Activated CD4-positive, alpha-beta T cell treated with anti-CD3 and anti-CD28 coated beads for 1 hour (primary cell): ENCODE measurements at regions not wholly inside any gene's neighbourhood (a gene's known extent, or its start where the extent isn't known, plus 50 kb on each side); places are given as distances from the start of the nearest gene placed in this dataset.
"Not testable (repeated sequence)": the region's sequence is repeated elsewhere in the genome, so short reads cannot be mapped to it uniquely, and the experiment has no call there.

Source experiments
- DNase-seq: peaks from one replicate; pipeline ENCODE4 v3.0.0-alpha.2; 2020

DNA sequence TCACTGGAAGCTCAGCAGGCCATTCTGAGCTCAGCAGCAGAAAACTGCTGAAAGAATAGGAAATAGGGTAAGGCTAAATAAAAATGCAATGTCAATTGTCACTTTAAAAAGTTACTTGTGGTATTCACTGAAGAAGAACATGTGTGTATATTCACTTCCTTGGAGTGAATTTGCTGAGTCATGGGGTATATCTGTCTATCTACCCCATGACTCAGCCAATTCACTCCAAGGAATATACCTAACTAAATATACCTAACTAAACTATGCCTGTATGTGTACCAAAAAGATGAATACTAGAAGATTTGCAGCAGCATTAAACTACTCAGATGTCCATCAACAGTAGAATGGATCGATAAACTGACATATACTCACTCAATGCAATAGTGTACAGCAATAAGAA is 69.5 kb upstream of the KCNAB1 start:
- no peak for DNase-seq

DNA sequence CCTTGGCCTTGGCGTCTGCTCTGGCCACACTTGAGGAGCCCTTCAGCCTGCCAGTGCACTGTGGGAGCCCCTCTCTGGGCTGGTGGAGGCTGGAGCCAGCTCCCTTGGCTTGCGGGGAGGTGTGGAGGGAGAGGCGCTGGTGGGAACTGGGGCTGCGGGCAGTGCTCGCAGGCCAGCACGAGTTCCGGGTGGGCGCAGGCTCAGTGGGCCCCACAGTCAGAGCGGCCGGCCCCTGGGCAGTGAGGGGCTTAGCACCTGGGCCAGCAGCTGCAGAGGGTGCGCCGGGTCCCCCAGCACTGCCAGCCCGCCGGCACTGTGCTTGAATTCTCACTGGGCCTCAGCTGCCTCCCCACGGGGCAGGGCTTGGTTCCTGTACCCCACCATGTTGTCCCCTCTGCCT is 68.7 kb upstream of the KCNAB1 start:
- DNase-seq: no peak

DNA sequence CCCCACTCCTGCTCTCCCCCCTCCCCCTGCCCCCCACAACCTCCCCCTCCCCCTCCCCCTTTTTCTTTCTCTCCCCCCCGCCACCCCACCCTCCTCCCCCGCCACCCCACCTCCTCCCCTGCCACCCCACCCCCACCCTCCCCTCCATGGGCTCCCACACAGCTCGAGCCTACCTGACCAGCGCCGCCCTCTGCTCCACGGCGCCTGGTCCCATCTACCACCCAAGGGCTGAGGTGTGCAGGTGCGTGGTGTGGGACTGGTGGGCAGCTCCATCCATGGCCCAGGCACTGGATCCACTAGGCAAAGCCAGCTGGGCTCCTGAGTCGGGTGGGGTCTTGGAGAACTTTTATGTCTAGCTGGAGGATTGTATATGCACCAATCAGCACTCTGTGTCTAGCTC is 68.3 kb upstream of the KCNAB1 start:
- no peak for DNase-seq

DNA sequence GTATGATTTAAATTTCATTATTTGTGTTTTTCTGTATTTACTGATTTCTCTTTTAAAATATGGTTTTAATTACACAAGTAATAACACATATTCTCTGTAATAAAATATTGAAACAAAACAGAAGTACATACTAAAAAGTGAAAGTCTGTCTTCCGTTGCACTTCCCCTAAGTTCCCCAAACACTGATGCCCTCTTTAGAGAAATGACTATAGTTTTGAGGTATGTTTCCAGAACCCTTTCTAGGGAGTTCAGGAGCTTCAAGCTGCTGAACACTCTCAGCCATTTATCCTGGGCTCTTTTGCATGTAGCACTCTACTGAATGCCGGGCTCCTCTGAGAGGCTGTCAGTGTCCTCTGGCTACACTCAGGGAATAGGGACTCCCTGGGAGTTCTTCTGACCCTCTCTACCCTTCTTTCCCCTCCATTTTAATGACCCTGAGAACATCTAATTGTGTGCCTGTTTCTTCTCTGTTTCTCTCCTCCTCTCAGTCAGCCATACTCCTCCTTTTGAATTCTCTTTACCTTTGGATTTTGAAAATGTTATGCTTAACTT is 60.4 kb upstream of the KCNAB1 start:
- no peak for DNase-seq

DNA sequence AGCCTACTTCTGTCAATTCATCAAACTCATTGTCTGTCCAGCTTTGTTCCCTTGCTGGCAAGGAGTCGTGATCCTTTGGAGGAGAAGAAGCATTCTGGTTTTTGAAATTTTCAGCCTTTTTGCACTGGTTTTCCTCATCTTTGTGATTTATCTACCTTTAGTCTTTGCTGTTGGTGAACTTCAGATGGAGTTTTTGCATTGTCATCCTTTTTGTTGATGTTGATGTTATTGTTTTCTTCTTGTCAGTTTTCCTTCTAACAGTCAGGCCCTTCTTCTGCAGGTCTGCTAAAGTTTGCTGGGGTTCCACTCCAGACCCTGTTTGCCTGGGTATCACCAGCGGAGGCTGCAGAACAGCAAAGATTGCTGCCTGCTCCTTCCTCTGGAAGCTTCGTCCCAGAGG is 52.2 kb upstream of the KCNAB1 start:
- DNase-seq: not testable (repeated sequence)

DNA sequence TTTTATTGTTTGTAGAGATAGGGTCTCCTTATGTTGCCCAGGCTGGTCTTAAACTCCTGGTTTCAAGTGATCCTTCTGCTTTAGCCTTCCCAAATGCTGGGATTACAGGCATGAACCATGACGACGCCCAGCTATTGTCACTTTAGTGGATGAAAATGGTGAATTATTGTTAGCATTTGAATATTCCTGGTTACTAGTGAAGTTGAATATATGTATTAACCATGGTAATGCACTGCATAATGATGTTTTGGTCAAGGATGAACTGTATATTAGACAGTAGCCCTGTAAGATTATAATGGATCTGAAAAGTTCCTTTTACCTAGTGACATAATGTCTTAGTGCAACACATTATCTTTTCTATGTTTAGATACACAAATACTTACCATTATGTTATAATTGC is 50.4 kb upstream of the KCNAB1 start:
- DNase-seq: no peak
